Motor neuron (in vitro differentiated cells): ENCODE measurements at regions not wholly inside any gene's neighbourhood (a gene's known extent, or its start where the extent isn't known, plus 50 kb on each side); places are given as distances from the start of the nearest gene placed in this dataset.
"Not testable (repeated sequence)": the region's sequence is repeated elsewhere in the genome, so short reads cannot be mapped to it uniquely, and the experiment has no call there.

Experiments
- ATAC-seq, 8 experiments: fragments of 200-7000 bp; cut with Tn5 transposase; replicated peaks in 6 of 8; 2 replicates each; pipeline ENCODE4 v1.8.0; 2021; ENCODE audit warnings: mild to moderate bottlenecking in 8 of 8, moderate library complexity in 8 of 8
- H3K27ac ChIP-seq, 2 donors: fragments of 250-450 bp; sonication (Bioruptor Pico); 2 replicates each; pipeline ENCODE4 v1.9.0; 2021; ENCODE audit warnings: antibody characterized with exemption in 2 of 2, mild to moderate bottlenecking in 2 of 2, moderate library complexity in 1 of 2
- H3K4me1 ChIP-seq, 2 donors: fragments of 250-450 bp; sonication (Bioruptor Pico); replicated peaks in 1 of 2; 2 replicates each; pipeline ENCODE4 v1.6.1; 2021; ENCODE audit warnings: antibody characterized with exemption in 2 of 2, mild to moderate bottlenecking in 2 of 2, moderate library complexity in 1 of 2
- H3K4me3 ChIP-seq, 5 donors: fragments of 250-450 bp; sonication (Bioruptor Pico); 2 replicates each; pipeline ENCODE4 v1.9.0; 2021; ENCODE audit warnings: antibody characterized with exemption in 5 of 5, mild to moderate bottlenecking in 5 of 5, moderate library complexity in 4 of 5
- WGBS, 10 experiments: fragments of 450-650 bp; shearing (Covaris generic); methylation state at CpG; one replicate each; pipeline ENCODE4 v1.0.0; 2022; 5-methylcytosine and 5-hydroxymethylcytosine counted together
- in situ Hi-C, 9 experiments: fragments of 400-800 bp; cut with MboI; loops; one replicate each; pipeline ENCODE4 v1.15.0; 2021; ENCODE audit warnings: low sequenced_read_pairs in 9 of 9, low pct_unique_long_range_greater_than_20kb in 2 of 9; ENCODE audit not compliant: unreplicated experiment in 9 of 9

- in situ Hi-C loops = no loop called here
- no peak for ATAC-seq
- no peaks in the 10 kb centered on the region for H3K4me1 ChIP-seq
- no peak overlapping the region for H3K4me3 ChIP-seq
- H3K27ac ChIP-seq = no peak overlapping the region
- 17 to 100% (median 89%) methylated on average over 1 to 3 of the region's 3 CpGs; no CpG with 5 or more reads in 1 of the 10 experiments for WGBS, 10 experiments
Measured at GRCh38 chr2:208726242-208726641, 319.6 kb downstream of the PTH2R start.

DNA sequence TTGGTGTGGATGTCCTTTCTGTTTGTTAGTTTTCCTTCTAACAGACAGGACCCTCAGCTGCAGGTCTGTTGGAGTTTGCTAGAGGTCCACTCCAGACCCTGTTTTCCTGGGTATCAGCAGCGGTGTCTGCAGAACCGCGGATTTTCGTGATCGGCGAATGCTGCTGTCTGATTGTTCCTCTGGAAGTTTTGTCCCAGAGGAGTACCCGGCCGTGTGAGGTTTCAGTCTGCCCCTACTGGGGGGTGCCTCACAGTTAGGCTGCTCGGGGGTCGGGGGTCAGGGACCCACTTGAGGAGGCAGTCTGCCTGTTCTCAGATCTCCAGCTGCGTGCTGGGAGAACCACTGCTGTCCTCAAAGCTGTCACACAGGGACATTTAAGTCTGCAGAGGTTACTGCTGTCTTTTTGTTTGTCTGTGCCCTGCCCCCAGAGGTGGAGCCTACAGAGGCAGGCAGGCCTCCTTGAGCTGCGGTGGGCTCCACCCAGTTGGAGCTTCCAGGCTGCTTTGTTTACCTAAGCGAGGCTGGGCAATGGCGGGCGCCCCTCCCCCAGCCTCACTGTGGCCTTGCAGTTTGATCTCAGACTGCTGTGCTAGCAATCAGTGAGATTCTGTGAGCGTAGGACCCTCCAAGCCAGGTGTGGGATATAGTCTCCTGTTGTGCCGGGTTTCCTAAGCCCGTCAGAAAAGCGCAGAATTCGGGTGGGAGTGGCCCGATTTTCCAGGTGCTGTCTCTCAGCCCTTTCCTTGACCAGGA is 345.2 kb downstream of the PTH2R start:
- ATAC-seq, H3K27ac ChIP-seq, in situ Hi-C loops, H3K4me1 ChIP-seq, H3K4me3 ChIP-seq: not testable (repeated sequence)
- WGBS, 10 experiments = 70% methylated on average over 5 of the region's 21 CpGs; no CpG with 5 or more reads in 9 of the 10 experiments

GRCh38 chr2:208757364-208757763 is 350.8 kb downstream of the PTH2R start:
- ATAC-seq = peak in 2 of 8 experiments; percentile 36 to 67
- no peak overlapping the region for H3K27ac ChIP-seq
- 0 to 100% (median 17%) methylated on average over 1 of the region's 1 CpG; no CpG with 5 or more reads in 7 of the 10 experiments for WGBS, 10 experiments
- in situ Hi-C loops = no loop called here
- H3K4me3 ChIP-seq = no peak overlapping the region
- no peaks in the 10 kb centered on the region for H3K4me1 ChIP-seq

DNA sequence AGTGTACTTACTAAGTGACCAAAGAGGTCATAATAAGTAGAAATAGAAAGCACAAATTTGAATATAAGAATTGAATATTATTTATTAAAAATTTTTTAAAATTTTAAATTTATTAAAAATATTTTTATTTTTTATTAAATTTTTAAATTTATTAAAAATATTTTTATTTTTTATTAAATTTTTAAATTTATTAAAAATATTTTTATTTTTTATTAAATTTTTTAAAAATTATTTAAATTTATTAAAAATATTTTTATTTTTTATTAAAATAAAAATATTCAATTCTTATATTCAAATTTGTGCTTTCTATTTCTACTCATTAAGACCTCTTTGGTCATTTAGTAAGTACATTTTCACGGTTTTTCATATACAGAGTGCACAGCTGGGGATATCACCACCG is 366.5 kb downstream of the PTH2R start:
- in situ Hi-C loops = not testable (repeated sequence)
- 0 to 100% (median 72%) methylated on average over 1 to 2 of the region's 2 CpGs; no CpG with 5 or more reads in 4 of the 10 experiments for WGBS, 10 experiments

GRCh38 chr2:208781166-208781565 is 374.6 kb downstream of the PTH2R start:
- Histone ChIP-seq H3K4me1 (no peaks in the 10 kb centered on the region), H3K27ac (no peak overlapping the region), H3K4me3 (no peak overlapping the region)
- peak in 1 of 8 experiments; percentile 28 for ATAC-seq
- 0 to 100% (median 75%) methylated on average over 1 of the region's 1 CpG; no CpG with 5 or more reads in 6 of the 10 experiments for WGBS, 10 experiments
- in situ Hi-C loops = no loop called here

More for the DNA sequence above, 366.5 kb downstream of the PTH2R start:
- not testable (repeated sequence) for H3K4me3 ChIP-seq, H3K27ac ChIP-seq, ATAC-seq, H3K4me1 ChIP-seq

- no peak overlapping the region for H3K4me3 ChIP-seq
- in situ Hi-C loops = no loop called here
- WGBS, 10 experiments = 5 to 100% (median 79%) methylated on average over 1 to 3 of the region's 6 CpGs
- no peak overlapping the region for H3K27ac ChIP-seq
- no peaks in the 10 kb centered on the region for H3K4me1 ChIP-seq
- no peak for ATAC-seq
Measured at GRCh38 chr2:208782097-208782496, 375.5 kb downstream of the PTH2R start.

GRCh38 chr2:208783184-208783583 is 376.6 kb downstream of the PTH2R start:
- in situ Hi-C loops = no loop called here
- H3K27ac ChIP-seq = no peak overlapping the region
- H3K4me1 ChIP-seq = no peaks in the 10 kb centered on the region
- no peak for ATAC-seq
- H3K4me3 ChIP-seq = no peak overlapping the region

GRCh38 chr2:208784774-208785173 is 378.2 kb downstream of the PTH2R start:
- WGBS, 10 experiments = 91 to 100% (median 95%) methylated on average over 1 to 7 of the region's 9 CpGs; no CpG with 5 or more reads in 7 of the 10 experiments
- H3K4me1 ChIP-seq, ATAC-seq, H3K4me3 ChIP-seq, in situ Hi-C loops, H3K27ac ChIP-seq: not testable (repeated sequence)

- 42 to 100% (median 96%) methylated on average over 2 to 6 of the region's 6 CpGs for WGBS, 10 experiments
- H3K4me1 ChIP-seq = no peaks in the 10 kb centered on the region
- H3K4me3 ChIP-seq = no peak overlapping the region
- in situ Hi-C loops = no loop called here
- no peak for ATAC-seq
- no peak overlapping the region for H3K27ac ChIP-seq
Measured at GRCh38 chr2:208791257-208791656, 384.7 kb downstream of the PTH2R start.

GRCh38 chr2:208792766-208793165 is 386.2 kb downstream of the PTH2R start:
- WGBS, 10 experiments = 26 to 100% (median 68%) methylated on average over 2 to 8 of the region's 8 CpGs
- Histone ChIP-seq H3K4me1 (no peaks in the 10 kb centered on the region), H3K4me3 (no peak overlapping the region), H3K27ac (no peak overlapping the region)
- ATAC-seq = no peak
- in situ Hi-C loops = no loop called here

GRCh38 chr2:208793434-208793833 is 386.8 kb downstream of the PTH2R start:
- Histone ChIP-seq H3K4me1 (peaks cover under 1 to 2% of the 10 kb centered on the region in 2 donors), H3K27ac (no peak overlapping the region), H3K4me3 (no peak overlapping the region)
- 20 to 78% methylated on average over 2 to 3 of the region's 3 CpGs; no CpG with 5 or more reads in 8 of the 10 experiments for WGBS, 10 experiments
- ATAC-seq = no peak
- in situ Hi-C loops = no loop called here

DNA sequence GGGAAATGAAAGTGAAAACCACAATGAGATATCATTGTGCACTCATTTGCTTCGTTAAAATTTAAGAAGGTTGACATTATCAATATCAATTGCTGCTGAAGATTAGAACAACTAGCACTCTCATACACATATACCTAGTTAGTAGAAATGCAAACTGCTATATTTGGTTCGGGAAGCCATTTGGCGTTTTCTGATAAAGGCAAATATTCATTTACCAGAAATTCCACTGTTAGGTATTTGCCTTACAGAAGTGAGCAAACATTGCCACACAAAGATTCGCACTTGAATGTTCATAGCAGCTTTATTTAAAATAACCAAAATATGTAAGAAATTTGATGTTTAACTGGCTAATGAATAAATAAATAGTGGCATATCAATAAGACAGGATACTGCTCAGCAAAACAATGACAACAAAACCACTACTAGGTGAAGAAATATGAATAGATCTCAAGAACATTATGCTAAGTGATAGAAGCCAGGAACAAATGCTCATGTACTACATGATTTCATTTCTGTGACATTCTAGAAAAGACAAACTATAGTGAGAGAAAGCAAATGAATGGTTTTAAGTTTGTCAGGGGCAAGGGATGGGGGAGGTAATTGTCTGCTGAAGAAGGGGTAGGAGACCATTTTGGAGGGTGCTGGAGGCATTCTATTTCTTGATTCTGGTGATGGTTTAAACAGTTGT is 387.8 kb downstream of the PTH2R start:
- peaks cover 7 to 10% of the 10 kb centered on the region in 2 donors for H3K4me1 ChIP-seq
- whole genome bisulfite sequencing, 10 experiments = 3 to 97% (median 72%) methylated on average over 1 to 4 of the region's 4 CpGs
- ATAC-seq = no peak
- no peak overlapping the region for H3K4me3 ChIP-seq
- H3K27ac ChIP-seq = no peak overlapping the region
- in situ Hi-C loops = no loop called here

- H3K27ac ChIP-seq = peak overlapping the region; percentile 20 to 50
- WGBS, 10 experiments = 0 to 100% (median 83%) methylated on average over 1 of the region's 1 CpG; no CpG with 5 or more reads in 7 of the 10 experiments
- H3K4me3 ChIP-seq = no peak overlapping the region
- peaks cover 7 to 10% of the 10 kb centered on the region in 2 donors for H3K4me1 ChIP-seq
- in situ Hi-C loops = no loop called here
- ATAC-seq = peak in 5 of 8 experiments; percentile 90 to 99 (median 92)
Measured at GRCh38 chr2:208798698-208799097, 392.1 kb downstream of the PTH2R start.
